ENCODE measurements at regions not wholly inside any gene's neighbourhood (a gene's known extent, or its start where the extent isn't known, plus 50 kb on each side); places are given as distances from the start of the nearest gene placed in this dataset.
"Not testable (repeated sequence)": the region's sequence is repeated elsewhere in the genome, so short reads cannot be mapped to it uniquely, and the experiment has no call there.

GRCh38 chr1:65527707-65528503 is 107.4 kb downstream of the LEPR start:
- peak; percentile 59 for DNase-seq

- no peak for DNase-seq
Observed at GRCh38 chr1:65531972-65532570, 111.6 kb downstream of the LEPR start.

DNA sequence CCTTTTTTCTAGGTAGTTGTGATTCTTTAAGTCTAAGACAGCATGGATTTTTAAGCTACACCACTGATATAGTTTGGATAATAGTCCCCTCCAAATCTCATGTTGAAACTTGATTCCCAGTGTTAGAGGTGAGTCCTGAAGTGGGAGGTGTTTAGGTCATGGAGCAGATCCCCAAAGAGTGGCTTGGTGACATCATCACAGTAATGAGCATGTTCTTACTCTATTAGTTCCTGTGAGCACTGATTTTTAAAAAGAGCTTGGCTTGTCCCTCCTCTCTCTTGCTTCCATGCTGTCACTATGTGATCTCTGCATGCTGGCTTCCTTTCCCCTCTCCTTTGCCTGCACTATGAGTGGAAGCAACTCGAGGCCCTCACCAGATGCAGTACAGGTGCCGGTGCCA is 115.5 kb downstream of the LEPR start:
- no peak for DNase-seq

DNA sequence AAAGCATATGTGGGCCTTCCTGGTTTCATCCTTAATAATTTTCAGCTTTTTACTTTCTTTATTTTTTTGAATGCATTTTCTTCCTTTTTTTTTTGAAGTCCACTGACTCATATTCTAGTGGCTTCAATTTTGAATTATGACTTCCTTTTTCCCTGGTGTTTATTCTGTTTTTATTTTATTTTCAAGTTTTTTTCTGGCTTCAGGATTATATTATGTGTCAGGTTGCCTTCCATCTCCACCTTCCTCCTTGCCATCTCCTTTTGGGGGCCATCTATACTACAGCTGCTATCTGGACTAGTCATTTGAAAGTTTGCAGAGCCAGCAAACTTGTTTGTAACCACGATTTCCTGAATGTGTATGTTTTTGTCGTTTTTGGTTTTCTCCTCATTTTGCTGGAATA is 117.6 kb downstream of the LEPR start:
- no peak for DNase-seq

- DNase-seq = no peak
Observed at GRCh38 chr1:65538664-65539063, 118.2 kb downstream of the LEPR start.

GRCh38 chr1:65539266-65540131 is 119.0 kb downstream of the LEPR start:
- DNase-seq = no peak

DNA sequence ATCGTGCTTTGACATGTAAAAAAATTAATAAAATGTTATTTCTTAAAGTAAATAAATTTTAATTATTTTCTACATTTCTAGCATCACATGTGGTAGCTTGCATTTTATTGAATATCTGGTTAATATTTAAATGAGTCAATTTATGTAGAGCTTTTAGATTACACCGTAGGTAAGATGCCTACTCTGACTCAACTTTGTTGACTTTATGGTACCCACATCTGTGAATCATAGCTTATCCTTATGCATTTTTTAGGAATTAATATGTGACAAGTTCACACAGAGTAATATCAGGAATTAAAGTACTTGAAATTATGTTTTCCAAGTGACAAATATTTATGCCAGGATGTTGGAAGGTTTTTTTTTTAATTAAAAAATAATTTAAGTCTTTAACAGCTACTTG is 120.7 kb downstream of the LEPR start:
- DNase-seq = no peak

GRCh38 chr1:65541865-65542264 is 121.4 kb downstream of the LEPR start:
- no peak for DNase-seq

DNA sequence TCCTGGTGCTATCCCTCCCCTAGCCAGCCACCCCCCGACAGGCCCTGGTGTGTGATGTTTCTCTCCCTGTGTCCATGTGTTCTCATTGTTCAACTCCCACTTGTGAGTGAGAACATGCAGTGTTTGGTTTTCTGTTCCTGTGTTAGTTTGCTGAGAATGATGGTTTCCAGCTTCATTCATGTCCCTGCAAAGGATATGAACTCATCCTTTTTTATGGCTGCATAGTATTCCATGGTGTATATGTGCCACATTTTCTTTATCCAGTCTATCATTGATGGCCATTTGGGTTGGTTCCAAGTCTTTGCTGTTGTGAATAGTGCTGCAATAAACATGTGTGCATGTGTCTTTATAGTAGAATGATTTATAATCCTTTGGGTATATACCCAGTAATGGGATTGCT is 122.1 kb downstream of the LEPR start:
- DNase-seq = not testable (repeated sequence)

DNA sequence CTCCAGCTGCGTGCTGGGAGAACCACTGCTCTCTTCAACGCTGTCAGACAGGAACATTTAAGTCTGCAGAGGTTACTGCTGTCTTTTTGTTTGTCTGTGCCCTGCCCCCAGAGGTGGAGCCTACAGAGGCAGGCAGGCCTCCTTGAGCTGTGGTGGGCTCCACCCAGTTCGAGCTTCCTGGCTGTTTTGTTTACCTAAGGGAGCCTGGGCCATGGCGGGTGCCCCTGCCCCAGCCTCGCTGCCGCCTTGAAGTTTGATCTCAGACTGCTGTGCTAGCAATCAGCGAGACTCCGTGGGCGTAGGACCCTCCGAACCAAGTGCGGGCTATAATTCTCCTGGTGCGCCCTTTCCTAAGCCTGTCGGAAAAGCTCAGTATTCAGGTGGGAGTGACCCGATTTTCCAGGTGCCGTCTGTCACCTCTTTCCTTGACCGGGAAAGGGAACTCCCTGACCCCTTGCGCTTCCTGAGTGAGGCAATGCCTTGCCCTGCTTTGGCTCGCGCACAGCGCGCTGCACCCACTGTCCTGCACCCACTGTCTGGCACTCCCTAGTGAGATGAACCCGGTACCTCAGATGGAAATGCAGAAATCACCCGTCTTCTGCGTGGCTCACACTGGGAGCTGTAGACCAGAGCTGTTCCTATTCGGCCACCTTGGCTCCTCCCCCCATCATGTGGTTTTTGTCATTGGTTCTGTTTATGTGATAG is 130.0 kb downstream of the LEPR start:
- DNase-seq = not testable (repeated sequence)

DNA sequence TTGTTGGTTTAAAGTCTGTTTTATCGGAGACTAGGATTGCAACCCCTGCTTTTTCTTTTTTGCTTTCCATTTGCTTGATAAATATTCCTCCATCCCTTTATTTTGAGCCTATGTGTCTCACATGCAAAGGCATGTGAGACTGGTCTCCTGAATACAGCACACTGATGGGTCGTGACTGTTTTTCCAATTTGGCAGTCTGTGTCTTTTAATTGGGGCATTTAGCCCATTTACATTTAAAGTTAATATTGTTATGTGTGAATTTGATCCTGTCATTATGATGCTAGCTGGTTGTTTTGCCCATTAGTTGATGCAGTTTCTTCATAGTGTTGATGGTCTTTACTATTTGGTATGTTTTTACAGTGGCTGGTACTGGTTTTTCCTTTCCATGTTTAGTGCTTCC is 132.0 kb downstream of the LEPR start:
- not testable (repeated sequence) for DNase-seq

GRCh38 chr1:65554086-65554764 is 133.8 kb downstream of the LEPR start:
- DNase-seq = not testable (repeated sequence)

GRCh38 chr1:65554829-65555228 is 134.4 kb downstream of the LEPR start:
- DNase-seq = no peak

GRCh38 chr1:65558215-65558614 is 137.7 kb downstream of the LEPR start:
- DNase-seq = no peak

DNA sequence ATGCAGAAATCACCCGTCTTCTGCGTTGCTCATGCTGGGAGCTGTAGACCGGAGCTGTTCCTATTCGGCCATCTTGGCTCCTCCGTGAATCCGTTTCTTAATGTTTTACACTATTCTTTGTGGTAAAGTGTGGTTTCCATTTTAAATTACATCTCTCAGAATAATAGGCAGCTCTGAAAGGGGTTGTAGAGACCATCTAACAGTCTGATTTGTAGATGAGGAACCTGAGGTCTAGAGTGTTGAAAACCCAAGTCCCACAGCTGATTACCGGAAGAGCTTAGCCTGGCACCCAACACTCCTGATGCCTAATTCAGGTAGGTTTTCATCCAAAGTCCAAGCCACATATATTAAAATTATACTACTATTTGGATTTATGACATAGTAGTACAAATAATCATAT is 144.0 kb downstream of the LEPR start:
- no peak for DNase-seq

DNA sequence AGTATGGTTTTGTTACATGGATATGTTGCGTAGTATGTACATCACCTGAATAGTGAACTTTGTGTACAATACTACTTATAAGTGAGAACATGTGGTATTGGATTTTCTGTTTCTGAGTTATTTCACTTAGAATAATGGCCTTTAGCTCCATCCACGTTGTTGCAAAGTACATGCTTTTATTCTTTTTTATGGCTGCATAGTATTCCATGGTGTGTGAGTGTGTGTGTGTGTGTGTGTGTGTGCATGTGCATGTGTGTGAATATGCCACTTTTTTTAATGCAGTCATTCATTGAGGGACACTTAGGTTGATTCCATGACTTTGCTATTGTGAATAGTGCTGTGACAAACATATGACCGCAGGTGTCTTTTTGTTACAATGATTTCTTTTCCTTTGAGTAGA is 147.8 kb downstream of the LEPR start:
- DNase-seq = no peak

GRCh38 chr1:65572701-65573421 is 152.4 kb downstream of the LEPR start:
- DNase-seq = peak; percentile 27

DNA sequence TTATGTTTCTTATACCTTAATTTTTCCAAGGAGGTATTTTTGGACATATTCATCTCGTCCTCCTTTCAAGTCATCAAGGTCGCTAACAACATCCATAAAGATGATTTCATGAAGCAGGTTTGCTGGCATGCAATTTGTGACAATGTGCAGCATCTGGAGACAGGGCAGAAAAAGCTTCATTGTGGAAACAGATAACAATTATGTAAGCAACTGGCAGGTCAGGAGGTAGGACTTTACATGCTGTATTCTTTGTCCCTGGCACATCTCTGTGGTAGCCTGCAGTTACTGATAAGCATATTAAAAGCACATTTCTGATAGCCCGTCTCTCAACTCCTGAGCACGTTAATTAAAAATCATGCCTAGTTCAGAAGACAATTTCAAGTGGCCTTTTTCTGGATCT is 156.8 kb downstream of the LEPR start:
- no peak for DNase-seq

- DNase-seq = not testable (repeated sequence)
Observed at GRCh38 chr1:65577982-65578381, 157.5 kb downstream of the LEPR start.

DNA sequence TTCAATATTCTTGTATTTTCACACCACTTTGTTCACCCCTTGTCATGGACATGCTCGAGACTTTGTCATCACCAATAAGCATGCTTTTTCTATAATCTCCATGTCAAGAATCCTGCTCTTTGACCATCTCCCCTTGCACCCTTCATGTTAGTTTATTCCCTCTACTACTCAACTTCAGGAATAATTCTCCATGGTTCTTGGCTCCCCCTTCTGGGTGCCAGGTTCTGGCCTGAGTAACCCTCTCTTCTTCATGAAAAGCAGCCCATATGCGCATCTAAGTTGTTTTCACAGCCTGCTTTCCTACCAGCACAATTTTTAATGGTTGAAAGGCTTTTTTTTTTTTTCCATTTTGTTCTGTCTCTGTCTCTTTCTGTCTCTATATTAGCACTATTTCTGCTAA is 160.7 kb downstream of the LEPR start:
- DNase-seq = no peak

DNA sequence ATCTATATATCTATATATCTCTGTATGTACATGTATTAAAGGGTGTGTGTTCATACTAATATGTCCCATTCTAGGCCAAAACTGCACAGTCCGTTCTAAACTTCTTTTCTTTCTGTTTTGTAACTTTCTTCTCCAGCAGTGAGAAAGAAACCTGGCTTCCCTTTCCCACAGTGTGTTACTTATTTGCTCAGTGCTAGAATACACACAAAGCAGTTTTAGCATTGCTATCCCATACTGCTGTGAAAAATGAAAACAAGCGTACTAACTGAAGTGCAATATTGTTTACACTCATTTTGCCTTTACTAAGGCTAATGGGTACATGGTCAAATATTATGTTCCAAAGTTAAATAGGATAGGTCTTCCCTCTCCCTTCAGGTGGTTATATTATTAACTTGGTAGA is 163.9 kb downstream of the LEPR start:
- no peak for DNase-seq

Data from hindlimb muscle (tissue), 1 donor.